ENCODE measurements at regions not wholly inside any gene's neighbourhood (a gene's known extent, or its start where the extent isn't known, plus 50 kb on each side); places are given as distances from the start of the nearest gene placed in this dataset.
"Not testable (repeated sequence)": the region's sequence is repeated elsewhere in the genome, so short reads cannot be mapped to it uniquely, and the experiment has no call there.

- DNase-seq: not testable (repeated sequence)
Observed at GRCh38 chr18:65998971-65999700, 248.3 kb downstream of the CDH7 start.

GRCh38 chr18:65995206-65995605 lies 244.4 kb downstream of the CDH7 start:
- DNase-seq: no peak

GRCh38 chr18:65994302-65994701 lies 243.5 kb downstream of the CDH7 start:
- DNase-seq: no peak

- no peak for DNase-seq
Observed at GRCh38 chr18:65990944-65991708, 240.3 kb downstream of the CDH7 start.

DNA sequence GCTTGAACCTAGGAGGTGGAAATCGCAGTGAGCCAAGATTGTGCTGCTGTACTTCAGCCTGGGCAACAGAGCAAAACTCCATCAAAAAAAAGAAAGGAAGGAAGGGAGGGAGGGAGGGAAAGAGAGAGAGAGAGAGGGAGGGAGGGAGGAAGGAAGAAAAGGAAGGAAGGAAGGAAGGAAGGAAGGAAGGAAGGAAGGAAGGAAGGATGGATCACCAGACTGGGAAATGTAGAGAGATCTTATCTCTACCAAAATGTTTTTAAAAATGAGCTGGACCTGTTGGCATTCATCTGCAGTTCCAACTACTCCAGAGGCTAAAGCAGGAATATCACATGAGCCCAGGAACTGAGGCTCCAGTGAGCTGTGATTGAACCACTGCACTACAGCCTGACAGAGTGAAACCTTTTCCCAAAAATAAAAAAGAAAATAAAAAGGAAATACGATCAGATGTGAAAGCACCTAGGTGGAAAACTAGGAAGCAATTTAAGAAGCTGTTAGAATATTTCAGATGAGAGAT lies 239.4 kb downstream of the CDH7 start:
- DNase-seq: no peak

GRCh38 chr18:65988972-65989371 lies 238.2 kb downstream of the CDH7 start:
- no peak for DNase-seq

- no peak for DNase-seq
Observed at GRCh38 chr18:65988386-65988785, 237.6 kb downstream of the CDH7 start.

DNA sequence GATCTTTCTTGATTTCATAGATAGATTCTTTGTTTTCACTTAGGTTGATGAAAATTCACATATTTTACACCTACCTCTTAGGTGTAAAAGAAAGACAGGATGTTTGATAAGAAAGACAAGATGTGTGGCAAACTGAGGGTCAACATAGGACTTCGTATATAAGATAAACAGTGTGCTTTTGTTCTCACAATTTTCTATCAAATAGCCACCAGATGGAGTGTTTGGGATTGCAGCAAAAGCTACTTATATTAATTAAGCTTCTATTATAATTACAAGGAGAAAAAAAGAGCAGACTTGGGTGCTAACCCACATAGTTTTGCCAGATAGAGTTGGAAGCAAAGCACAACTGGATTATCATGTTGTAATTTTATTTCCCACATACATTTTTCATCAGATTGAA lies 232.9 kb downstream of the CDH7 start:
- no peak for DNase-seq

DNA sequence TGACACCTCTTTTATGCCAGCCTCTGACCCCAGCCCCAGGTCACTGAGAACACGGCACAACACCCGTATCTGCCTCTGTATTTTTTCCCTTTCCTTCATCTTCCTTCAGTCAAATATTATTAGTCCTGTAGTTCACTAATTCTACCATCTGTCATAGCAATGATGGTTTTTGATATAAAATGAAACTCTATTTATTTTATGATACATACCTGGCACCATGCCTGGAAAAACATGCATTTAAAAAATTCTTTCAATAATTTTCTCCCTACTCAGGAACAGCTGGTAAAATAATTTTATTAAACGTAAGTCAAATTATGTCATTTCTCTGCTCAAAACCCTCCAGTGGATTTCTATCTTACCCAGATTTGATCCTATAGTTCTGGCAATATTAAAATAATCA lies 224.7 kb downstream of the CDH7 start:
- DNase-seq: no peak

GRCh38 chr18:65974758-65975157 lies 223.9 kb downstream of the CDH7 start:
- DNase-seq: no peak

DNA sequence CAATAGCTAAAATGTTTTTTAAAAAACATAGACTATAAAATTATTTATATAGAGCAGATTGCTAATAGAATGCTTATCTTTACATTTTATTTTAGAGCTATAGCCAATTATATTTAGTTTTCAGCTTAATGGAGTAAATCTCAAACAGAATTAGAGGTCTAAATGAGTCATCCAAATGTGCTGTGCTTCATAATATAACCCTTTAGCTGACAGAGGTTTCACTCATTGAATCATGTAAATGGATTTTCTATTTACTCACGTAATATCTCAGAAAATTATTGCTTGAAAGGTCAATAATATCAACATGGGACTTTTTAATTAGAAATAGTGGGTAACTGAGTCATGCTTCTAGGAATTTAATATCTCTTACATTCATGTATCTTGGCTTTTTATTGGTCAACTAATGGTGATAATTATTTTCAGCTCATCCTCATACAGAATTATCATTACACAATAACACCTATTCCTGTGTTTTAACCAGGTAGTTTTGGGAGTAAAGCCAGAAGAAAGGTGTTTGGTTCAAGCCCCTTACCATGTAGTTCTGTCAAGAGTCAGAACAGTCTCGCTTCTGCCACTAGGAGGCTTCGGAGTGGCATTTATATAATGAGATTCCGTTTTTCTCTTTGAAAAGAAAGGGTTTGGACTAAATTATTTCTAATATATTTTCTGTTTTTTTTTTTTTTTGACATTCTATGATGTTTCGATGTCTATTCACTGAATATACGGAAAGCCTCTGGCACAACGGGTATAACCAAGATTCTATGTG lies 217.6 kb downstream of the CDH7 start:
- DNase-seq: no peak

DNA sequence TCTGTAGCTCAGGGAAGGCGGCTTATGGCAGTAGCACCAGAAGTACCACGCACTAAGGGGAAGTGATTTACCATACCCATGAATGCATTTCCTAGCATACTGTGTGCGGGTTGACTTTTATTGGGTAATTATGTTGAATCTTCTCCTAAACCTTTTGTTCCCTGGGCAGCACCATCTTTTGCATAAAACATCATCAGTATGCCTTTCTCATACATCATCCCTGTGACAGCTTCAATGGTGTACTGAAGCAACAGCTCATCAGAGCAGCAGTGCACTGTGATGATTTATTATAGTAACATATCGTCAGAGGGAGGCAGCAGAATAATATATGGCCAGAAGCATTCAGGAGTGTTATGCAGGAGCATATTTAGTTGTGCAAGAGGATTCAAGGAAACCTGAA lies 204.9 kb downstream of the CDH7 start:
- DNase-seq: no peak

DNA sequence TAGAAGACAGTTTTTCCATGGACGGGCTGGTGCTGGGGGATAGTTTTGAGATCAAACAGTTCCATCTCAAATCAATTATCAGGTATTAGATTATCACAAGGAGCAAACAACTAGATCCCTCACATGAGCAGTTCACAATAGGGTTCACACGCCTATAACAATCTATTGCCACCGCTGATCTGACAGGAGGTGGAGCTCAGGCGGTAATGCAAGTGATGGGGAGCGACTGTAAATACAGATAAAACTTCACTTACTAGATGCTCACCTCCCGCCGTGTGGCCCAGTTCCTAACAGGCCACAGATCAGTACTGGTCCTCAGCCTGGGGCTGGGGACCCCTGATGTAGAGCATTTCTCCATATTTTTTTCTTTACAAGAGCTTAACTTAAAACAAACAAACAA lies 203.6 kb downstream of the CDH7 start:
- DNase-seq: no peak

GRCh38 chr18:65946777-65947176 lies 196.0 kb downstream of the CDH7 start:
- no peak for DNase-seq

GRCh38 chr18:65943268-65943667 lies 192.5 kb downstream of the CDH7 start:
- no peak for DNase-seq

GRCh38 chr18:65942854-65943253 lies 192.0 kb downstream of the CDH7 start:
- no peak for DNase-seq

DNA sequence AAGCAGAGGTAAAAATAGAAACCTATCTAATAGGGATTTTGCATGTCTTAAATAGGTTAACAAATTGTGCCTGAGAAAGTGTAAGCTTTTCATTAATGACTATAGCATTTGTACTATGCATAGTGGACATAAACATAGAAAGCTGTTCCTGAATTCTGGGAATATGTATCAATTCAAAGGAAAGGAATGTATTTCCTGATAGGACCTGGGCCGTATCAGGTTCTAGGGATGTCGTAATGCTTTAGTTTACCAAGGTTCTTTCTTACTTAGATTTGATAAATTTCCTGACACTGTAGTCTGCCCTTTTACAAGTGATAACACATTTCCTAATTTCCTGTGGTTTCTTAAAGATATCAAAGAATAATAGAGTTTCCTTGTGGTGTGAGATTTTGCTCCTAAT lies 191.3 kb downstream of the CDH7 start:
- DNase-seq: no peak

DNA sequence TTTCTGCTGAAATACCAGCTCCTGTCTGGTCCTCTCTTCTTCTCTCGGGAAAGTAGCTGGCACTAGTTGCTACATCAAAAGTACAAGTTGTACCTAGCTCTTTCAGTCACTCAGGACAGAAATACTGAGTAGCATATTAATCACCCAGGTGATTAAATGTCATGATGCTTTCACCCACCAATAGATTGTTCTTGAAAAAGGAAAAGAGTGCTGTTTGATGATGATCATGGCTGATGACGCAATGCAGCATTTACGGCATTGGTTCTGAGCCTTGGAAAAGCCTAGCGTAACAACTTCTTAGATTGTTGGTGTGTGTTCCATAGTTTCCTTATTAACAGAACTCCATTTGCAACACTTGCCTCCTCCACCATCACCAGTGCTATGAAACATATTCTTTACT lies 190.7 kb downstream of the CDH7 start:
- DNase-seq: no peak

Data from tongue (tissue), 1 donor.